H1 (cell line): ENCODE measurements at regions not wholly inside any gene's neighbourhood (a gene's known extent, or its start where the extent isn't known, plus 50 kb on each side); places are given as distances from the start of the nearest gene placed in this dataset.

Experiments used
- BACH1 ChIP-seq: IDR thresholded peaks from 2 replicates; pipeline ENCODE4 v1.6.1; 2012; ENCODE audit warnings: low read length, improper control_type of control experiment
- CBX5 ChIP-seq: fragments of 300-800, 300-1000 bp; sonication (generic); IDR thresholded peaks from 2 replicates; pipeline ENCODE4 v1.7.1; 2016; ENCODE audit warnings: antibody characterized with exemption, low read length, low read depth
- CHD7 ChIP-seq: fragments of 300-600 bp; sonication (generic); IDR thresholded peaks from 2 replicates; pipeline ENCODE4 v1.7.1; 2012; ENCODE audit warnings: low read length, moderate library complexity, mild to moderate bottlenecking, inconsistent platforms; ENCODE audit not compliant: insufficient replicate concordance
- E2F6 ChIP-seq: IDR thresholded peaks from 2 replicates; pipeline ENCODE4 v1.6.1; 2012; ENCODE audit warnings: inconsistent platforms
- EP300 ChIP-seq, 2 experiments: IDR thresholded peaks; 1 replicate in 1 of 2; 2 replicates in 1 of 2; pipeline ENCODE4 v1.6.1; 2011 to 2012; ENCODE audit warnings: low read depth in 2 of 2, low read length in 2 of 2, mild to moderate bottlenecking in 2 of 2, borderline replicate concordance in 1 of 2, inconsistent platforms in 1 of 2, moderate library complexity in 1 of 2
- NANOG ChIP-seq: IDR thresholded peaks from 2 replicates; pipeline ENCODE4 v1.6.1; 2011; ENCODE audit warnings: low read length, low read depth, mild to moderate bottlenecking, inconsistent platforms; ENCODE audit not compliant: insufficient read depth, poor library complexity, severe bottlenecking
- ZNF274 ChIP-seq: IDR thresholded peaks from 2 replicates; pipeline ENCODE4 v1.7.0; 2012; ENCODE audit warnings: low read length, borderline replicate concordance; ENCODE audit errors: extremely low read depth

- TF ChIP-seq CHD7 (no peak), NANOG (no peak), BACH1 (no peak), CBX5 (no peak), E2F6 (no peak), EP300 (IDR thresholded peaks at IDR 0.05; ENCODE audit: borderline replicate concordance in 1 of 2, low read depth in 2 of 2, low read length in 2 of 2) (no peak), ZNF274 (no peak)
Observed at GRCh38 chr12:92421701-92422100, 276.1 kb upstream of the BTG1 start (continued).
